ENCODE measurements at regions not wholly inside any gene's neighbourhood (a gene's known extent, or its start where the extent isn't known, plus 50 kb on each side); places are given as distances from the start of the nearest gene placed in this dataset.

GRCh38 chr18:65035701-65036100 lies 715.1 kb upstream of the CDH7 start:
- TF ChIP-seq, protein P1, sequence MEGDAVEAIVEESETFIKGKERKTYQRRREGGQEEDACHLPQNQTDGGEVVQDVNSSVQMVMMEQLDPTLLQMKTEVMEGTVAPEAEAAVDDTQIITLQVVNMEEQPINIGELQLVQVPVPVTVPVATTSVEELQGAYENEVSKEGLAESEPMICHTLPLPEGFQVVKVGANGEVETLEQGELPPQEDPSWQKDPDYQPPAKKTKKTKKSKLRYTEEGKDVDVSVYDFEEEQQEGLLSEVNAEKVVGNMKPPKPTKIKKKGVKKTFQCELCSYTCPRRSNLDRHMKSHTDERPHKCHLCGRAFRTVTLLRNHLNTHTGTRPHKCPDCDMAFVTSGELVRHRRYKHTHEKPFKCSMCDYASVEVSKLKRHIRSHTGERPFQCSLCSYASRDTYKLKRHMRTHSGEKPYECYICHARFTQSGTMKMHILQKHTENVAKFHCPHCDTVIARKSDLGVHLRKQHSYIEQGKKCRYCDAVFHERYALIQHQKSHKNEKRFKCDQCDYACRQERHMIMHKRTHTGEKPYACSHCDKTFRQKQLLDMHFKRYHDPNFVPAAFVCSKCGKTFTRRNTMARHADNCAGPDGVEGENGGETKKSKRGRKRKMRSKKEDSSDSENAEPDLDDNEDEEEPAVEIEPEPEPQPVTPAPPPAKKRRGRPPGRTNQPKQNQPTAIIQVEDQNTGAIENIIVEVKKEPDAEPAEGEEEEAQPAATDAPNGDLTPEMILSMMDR (conservative IDR thresholded peaks at IDR 0.05), result no peak
- no peak for TF ChIP-seq ZFX (IDR thresholded peaks at IDR 0.05)
